ENCODE measurements at regions not wholly inside any gene's neighbourhood (a gene's known extent, or its start where the extent isn't known, plus 50 kb on each side); places are given as distances from the start of the nearest gene placed in this dataset.

DNA sequence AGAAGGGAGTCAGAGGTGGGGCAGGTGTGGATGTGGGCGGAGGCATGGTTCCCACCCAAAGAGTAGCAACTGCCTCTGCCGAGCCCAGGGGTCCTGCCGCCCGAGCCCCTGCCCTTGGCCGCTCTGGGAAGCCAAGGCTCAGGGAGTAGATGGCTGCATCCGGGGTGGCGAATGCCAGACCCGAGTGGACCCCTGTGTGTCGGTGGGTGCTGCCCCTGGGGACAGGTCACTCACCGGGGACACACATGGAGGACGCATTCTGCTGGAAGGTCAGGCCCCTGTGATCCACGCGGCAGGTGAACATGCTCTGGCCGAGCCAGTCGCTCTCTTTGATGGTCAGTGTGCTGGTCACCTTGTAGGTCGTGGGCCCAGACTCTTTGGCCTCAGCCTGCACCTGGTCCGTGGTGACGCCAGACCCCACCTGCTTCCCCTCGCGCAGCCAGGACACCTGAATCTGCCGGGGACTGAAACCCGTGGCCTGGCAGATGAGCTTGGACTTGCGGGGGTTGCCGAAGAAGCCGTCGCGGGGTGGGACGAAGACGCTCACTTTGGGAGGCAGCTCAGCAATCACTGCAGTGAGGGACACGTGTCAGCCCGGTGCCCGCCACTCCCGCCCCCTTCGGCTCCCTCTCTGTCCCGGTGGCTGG, 329.0 kb downstream of the TMEM121 start:
- no peak for TF ChIP-seq EP300 (IDR thresholded peaks at IDR 0.05)
- TF ChIP-seq, protein P1, sequence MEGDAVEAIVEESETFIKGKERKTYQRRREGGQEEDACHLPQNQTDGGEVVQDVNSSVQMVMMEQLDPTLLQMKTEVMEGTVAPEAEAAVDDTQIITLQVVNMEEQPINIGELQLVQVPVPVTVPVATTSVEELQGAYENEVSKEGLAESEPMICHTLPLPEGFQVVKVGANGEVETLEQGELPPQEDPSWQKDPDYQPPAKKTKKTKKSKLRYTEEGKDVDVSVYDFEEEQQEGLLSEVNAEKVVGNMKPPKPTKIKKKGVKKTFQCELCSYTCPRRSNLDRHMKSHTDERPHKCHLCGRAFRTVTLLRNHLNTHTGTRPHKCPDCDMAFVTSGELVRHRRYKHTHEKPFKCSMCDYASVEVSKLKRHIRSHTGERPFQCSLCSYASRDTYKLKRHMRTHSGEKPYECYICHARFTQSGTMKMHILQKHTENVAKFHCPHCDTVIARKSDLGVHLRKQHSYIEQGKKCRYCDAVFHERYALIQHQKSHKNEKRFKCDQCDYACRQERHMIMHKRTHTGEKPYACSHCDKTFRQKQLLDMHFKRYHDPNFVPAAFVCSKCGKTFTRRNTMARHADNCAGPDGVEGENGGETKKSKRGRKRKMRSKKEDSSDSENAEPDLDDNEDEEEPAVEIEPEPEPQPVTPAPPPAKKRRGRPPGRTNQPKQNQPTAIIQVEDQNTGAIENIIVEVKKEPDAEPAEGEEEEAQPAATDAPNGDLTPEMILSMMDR (IDR thresholded peaks at IDR 0.05), result no peak
- TF ChIP-seq POLR2A (IDR thresholded peaks at IDR 0.05), result no peak

Data from stomach (tissue), 4 donors.